HG02970 (cell line): ENCODE measurements at regions not wholly inside any gene's neighbourhood (a gene's known extent, or its start where the extent isn't known, plus 50 kb on each side); places are given as distances from the start of the nearest gene placed in this dataset.

ENCODE experiments used
- ATAC-seq: cut with Tn5 transposase; IDR thresholded peaks from one replicate; pipeline ENCODE4 v1.9.1; 2021; ENCODE audit warnings: mild to moderate bottlenecking, moderate library complexity, moderate number of reproducible peaks; ENCODE audit not compliant: unreplicated experiment, low FRiP score

- no peak for ATAC-seq
Measured at GRCh38 chr12:34188974-34189373, 166.7 kb downstream of the ALG10 start.

- ATAC-seq: no peak
Measured at GRCh38 chr12:34190054-34190453, 167.8 kb downstream of the ALG10 start.

GRCh38 chr12:34198924-34199323 is 176.6 kb downstream of the ALG10 start:
- ATAC-seq: no peak

GRCh38 chr12:34203866-34204620 is 181.7 kb downstream of the ALG10 start:
- no peak for ATAC-seq

GRCh38 chr12:34204830-34205285 is 182.6 kb downstream of the ALG10 start:
- no peak for ATAC-seq

- ATAC-seq: no peak
Measured at GRCh38 chr12:34205401-34205800, 183.1 kb downstream of the ALG10 start.

- no peak for ATAC-seq
Measured at GRCh38 chr12:34206061-34206785, 183.9 kb downstream of the ALG10 start.

GRCh38 chr12:34207858-34208257 is 185.6 kb downstream of the ALG10 start:
- ATAC-seq: no peak

- ATAC-seq: no peak
Measured at GRCh38 chr12:34208331-34209258, 186.3 kb downstream of the ALG10 start.

GRCh38 chr12:34209259-34209835 is 187.1 kb downstream of the ALG10 start:
- ATAC-seq: no peak

GRCh38 chr12:34210183-34210582 is 187.9 kb downstream of the ALG10 start:
- no peak for ATAC-seq

- ATAC-seq: no peak
Measured at GRCh38 chr12:34210689-34211530, 188.6 kb downstream of the ALG10 start.

GRCh38 chr12:34212651-34213050 is 190.4 kb downstream of the ALG10 start:
- ATAC-seq: no peak

GRCh38 chr12:34214011-34214410 is 191.7 kb downstream of the ALG10 start:
- ATAC-seq: no peak

- no peak for ATAC-seq
Measured at GRCh38 chr12:34215213-34215892, 193.1 kb downstream of the ALG10 start.

GRCh38 chr12:34215893-34216285 is 193.6 kb downstream of the ALG10 start:
- no peak for ATAC-seq

- ATAC-seq: no peak
Measured at GRCh38 chr12:34217660-34218059, 195.4 kb downstream of the ALG10 start.

- ATAC-seq: peak; percentile 90
Measured at GRCh38 chr12:34218193-34219045, 196.1 kb downstream of the ALG10 start.
